GM18873 (cell line): ENCODE measurements at regions not wholly inside any gene's neighbourhood (a gene's known extent, or its start where the extent isn't known, plus 50 kb on each side); places are given as distances from the start of the nearest gene placed in this dataset.
"Not testable (repeated sequence)": the region's sequence is repeated elsewhere in the genome, so short reads cannot be mapped to it uniquely, and the experiment has no call there.

Source experiments
- ATAC-seq: cut with Tn5 transposase; IDR thresholded peaks from one replicate; pipeline ENCODE4 v1.9.1; 2021; ENCODE audit warnings: mild to moderate bottlenecking, moderate library complexity, moderate number of reproducible peaks; ENCODE audit not compliant: unreplicated experiment, low FRiP score

DNA sequence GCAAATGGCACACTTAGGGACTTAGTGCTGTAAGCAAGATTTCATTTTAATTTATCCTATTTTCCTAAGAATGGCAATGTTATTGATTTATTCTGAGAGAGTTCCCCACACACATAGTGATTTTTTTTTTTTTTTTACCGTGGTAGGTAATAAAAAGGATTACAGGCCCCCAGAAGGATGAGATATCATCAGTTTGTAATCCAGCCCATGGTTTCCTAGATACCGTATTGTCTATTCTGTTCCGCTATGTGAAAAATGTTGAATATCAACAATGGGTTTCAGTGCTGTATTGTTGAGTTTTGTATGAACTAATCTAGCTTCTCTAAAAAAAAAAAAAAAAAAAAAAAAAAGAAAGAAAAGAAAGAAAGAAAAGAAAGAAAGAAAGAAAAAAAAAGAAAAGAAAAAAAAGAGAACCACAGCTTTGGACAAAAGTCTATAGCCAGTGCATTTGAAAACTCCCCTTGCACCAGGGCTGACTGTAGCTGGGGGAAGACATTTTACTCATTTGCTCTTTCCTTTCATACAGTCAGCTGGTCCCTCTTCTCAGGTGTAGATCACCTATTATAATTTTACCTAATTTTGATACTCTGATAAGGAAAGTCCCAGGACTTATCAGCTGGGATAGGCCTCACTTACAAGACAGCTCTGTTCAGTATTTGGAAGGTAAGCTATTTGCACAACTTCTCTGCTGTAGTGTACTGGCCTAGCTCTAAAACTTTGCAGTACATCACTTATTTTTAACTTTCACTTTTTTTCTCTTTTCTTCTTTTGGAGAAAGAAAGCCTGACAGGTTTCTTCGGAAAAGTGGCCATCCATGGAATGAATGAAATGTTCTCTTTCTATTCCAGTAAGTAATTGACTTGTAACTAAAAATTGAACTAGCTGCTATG lies 101.4 kb upstream of the SOX2 start:
- no peak for ATAC-seq

DNA sequence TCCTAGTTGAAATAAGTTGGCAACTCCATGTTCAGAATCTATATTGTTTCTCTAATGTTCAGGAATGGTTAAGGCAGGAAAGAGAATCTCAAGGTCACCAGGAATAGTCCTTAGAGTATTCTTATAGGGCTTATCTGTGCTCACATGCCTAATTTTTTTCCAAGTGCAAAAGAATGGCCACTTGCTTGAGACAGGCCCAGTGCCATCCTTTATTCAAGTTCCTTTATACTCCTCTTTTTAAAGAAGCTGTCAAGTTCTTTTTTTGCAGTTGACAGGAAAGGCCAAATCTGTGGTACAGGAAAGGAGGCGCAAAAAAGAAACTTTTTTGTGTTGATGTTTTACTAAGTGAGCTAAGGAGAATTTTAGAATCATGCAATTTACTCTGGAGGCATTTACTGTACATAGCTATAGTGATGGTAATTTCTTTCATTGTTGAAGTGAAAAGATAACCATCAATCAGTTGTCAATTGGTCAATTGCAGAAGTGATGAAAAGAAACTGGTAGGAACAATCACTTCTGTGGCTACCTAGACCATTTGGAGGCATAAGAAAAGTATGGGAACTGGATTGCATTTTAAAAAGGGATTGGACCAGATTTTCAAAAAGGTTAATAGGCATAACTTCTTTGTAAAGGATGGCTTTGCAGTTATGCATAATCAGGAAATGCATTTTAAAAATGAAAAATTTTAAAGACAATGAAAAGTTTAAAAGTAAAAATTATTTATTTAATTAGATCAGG lies 102.5 kb upstream of the SOX2 start:
- no peak for ATAC-seq

GRCh38 chr3:181604267-181604666 lies 107.5 kb upstream of the SOX2 start:
- no peak for ATAC-seq

GRCh38 chr3:181596126-181596525 lies 115.6 kb upstream of the SOX2 start:
- ATAC-seq: no peak

DNA sequence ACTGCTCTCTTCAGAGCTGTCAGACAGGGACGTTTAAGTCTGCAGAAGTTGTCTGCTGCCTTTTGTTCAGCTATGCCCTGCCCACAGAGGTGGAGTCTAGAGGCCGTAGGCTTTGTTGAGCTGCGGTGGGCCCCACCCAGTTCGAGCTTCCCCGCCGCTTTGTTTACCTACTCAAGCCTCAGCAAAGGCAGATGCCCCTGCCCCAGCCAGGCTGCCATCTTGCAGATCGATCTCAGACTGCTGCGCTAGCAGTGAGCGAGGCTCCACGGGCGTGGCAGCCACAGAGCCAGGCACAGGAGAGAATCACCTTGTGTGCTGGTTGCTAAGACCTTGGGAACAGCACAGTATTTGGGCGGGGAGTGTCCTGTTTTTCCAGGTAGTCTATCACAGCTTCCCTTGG lies 120.8 kb upstream of the SOX2 start:
- not testable (repeated sequence) for ATAC-seq

DNA sequence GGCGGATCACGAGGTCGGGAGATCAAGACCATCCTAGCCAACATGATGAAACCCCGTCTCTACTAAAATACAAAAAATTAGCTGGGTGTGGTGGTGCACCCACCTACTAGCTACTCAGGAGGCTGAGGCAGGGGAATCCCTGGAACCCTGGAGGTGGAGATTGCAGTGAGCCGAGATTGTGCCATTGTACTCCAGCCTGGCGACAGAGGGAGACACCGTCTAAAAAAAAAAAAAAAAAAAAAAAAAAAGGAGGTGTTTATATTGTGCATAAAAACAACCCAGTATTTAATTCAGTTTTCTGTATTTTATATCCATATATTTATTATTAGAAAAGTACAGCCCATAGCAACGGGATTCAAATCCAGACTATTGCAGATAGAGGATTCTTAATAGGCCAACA lies 129.1 kb upstream of the SOX2 start:
- ATAC-seq: no peak

DNA sequence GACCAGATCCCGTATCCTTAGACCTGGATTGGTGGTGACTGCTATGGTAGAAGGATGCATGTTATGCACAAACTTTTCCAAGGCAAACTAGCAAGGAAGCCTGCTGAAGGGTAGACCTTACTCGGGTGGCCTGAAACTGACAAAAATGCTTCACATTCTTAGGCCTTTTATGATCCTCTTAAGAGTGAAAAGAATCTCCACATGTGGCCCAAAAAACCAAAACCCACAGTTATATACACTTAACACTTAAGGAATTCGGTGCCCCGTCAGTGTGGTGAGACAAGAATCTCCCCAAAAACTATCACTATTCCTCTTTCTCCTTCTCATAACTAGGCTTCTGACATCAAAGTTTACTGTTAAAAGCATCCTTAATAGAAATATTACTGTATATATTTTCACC lies 130.1 kb upstream of the SOX2 start:
- ATAC-seq: no peak

DNA sequence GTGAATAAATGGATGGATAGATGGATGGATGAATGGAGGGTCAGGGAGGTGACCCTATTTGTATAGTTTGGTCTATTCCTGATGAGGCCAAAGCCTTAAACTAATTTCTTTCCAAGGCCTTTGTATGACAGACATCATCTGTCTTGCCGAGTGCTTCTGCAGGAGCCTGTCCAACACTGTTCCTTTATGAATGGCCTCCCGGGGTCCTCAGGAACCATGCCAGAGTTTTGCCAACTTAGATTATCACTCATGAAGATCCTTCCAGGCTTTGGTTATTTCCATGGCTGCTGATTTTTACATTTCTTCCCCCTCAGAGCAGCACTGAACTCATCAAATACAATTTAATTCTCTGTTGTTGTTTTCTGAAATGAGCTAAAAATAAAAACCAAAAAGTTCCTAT lies 133.0 kb upstream of the SOX2 start:
- ATAC-seq: no peak

- no peak for ATAC-seq
Measured at GRCh38 chr3:181572432-181572831, 139.3 kb upstream of the SOX2 start.

DNA sequence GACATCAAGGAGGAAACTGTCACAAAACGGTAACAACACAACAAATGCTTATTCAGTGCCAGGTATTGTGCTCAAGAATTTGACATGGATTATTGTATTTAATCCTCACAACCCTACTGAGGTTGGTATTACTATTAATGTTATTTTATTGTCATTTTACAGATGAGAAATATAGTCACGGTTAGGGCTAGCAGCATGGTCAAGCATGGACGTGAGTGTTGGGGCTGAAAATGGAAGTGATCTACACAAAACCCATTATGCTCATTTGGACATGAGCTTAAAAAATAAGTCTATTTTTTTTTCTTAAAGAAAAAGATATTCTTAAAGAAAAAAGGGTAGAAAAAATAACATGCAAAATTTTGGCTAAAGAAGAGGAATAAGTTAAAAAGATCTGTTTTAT lies 141.3 kb upstream of the SOX2 start:
- ATAC-seq: no peak

DNA sequence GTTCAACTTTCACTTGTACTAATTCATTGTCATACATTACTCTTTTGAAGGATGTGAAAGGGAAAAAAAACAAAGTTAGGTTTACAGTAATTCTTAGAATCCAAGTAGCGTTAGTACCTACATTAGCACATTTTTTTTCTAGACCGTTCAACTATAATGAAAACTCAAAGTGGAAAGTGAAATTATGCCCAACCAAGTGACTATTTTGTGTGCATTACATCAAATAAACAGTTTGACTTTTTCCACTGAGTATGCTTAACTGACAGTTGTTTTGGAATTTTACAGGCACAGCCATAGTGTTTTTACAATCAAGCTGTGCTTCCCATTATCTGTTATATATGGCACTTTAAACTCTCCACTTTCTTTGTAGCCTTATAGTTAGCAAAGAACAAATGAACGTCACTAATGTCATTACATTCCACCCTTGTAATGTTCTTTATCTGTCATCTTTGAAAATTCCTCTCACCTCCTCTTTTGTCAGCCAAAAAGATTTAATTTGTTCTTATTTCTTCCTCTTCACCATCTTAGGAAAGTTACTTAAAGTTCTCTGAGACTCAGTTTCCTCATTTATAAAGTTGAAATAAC lies 142.3 kb upstream of the SOX2 start:
- no peak for ATAC-seq

DNA sequence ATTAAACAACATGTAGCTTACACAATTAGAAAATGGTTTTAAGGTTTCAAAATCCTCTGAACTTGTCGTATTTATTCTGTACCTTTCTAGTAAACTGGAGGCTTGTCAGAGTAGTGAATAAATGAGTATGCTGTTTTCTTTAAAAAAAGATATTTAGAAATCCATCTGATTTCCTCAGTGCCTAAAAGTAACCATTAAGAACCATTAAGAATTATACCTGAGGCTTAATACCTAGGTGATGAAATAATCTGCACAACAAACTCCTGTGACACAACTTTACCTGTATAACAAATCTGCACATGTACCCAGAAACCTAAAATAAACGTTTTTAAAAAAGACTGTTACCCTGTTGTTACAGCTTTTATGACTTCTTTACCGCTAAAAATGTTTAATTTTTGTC lies 143.0 kb upstream of the SOX2 start:
- no peak for ATAC-seq

DNA sequence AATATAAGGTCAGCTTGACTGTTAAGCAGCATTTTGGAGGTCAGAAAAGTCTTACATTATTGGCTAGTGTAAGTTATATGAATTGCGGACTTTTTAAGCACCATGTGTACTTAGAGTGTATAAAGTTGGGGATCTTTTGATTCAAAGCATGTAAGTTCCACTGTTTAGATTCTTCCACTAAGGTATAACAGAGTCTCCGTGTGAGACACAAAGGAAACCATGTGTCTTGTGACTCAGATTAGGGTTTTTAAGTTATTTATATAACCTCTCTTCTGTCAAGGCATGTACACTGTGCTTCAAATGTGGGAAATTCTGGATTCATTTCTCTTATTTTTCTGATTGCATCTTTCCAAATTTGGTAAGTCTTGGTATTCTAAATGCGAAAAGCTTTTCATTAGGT lies 143.5 kb upstream of the SOX2 start:
- no peak for ATAC-seq

GRCh38 chr3:181567311-181568075 lies 144.2 kb upstream of the SOX2 start:
- ATAC-seq: no peak

- ATAC-seq: no peak
Measured at GRCh38 chr3:181565416-181565815, 146.3 kb upstream of the SOX2 start.

DNA sequence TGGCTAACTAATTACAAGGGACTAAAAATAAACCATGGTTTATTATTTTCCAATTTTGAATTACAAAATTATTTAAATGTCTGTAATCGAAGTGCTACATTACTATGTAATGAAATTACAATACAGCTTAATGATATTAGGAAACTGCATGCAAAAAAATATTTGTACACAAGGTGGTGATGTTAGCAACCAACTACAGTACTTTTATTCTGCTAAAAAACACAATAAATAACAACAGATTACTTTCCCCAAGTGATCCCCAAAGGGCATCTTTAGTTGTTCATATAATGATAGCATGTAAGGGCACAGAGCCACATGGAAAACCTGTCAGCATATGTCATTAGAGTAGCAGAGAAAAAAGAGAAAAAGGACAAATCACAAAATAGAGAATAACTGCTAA lies 147.5 kb upstream of the SOX2 start:
- no peak for ATAC-seq

DNA sequence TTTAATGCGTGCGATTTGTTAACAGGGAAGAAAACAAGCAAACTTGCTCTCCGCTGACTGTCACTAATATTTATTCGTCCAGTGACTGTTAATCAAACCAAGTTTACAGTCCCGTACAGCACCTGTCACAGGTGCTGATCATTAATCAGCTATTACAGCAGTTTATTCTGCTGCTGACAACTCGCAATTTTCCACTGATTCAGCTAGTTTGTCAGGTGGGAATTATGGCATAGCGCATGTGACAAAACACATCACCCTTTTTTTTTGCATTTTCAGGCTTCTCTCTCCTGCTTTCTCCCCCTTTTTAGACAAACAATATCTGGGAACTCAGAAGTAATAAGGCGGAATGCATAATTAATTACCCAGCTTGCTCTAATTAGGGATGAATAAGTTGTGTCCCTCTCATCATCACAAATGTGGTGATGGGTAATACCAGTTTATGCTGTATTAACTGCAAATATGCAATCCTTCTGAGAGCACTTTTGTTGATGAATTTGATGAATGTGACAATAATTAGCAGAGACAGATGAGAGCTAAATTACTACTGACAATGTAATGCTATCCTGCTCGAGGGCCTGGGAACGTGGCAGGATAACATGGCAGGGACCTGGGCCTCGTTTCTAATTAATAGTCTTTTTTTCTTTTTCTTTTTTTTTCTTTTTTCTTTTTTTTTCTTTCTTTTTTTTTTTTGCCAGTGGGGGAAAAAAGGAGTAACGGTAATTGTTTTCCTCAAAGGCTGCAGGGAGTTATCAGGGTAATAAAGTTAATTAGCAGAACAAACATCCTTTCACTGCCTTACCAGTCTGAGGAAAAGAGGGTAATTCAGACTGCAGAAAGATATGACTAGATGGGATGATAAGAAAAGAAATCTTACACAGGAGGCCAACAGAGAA lies 150.3 kb upstream of the SOX2 start:
- no peak for ATAC-seq

GRCh38 chr3:181558870-181559269 lies 152.9 kb upstream of the SOX2 start:
- ATAC-seq: no peak

GRCh38 chr3:181555681-181556080 lies 156.0 kb upstream of the SOX2 start:
- ATAC-seq: no peak

GRCh38 chr3:181554233-181554765 lies 157.4 kb upstream of the SOX2 start:
- ATAC-seq: no peak
